Esophagus squamous epithelium (tissue), 4 donors: ENCODE measurements at regions not wholly inside any gene's neighbourhood (a gene's known extent, or its start where the extent isn't known, plus 50 kb on each side); places are given as distances from the start of the nearest gene placed in this dataset.

Experiments used
- POLR2A ChIP-seq, 4 donors: fragments of 450-650 bp; IDR thresholded peaks; one replicate each; pipeline ENCODE4 v1.6.1; 2017; ENCODE audit warnings: antibody characterized with exemption in 4 of 4, mild to moderate bottlenecking in 4 of 4, moderate library complexity in 3 of 4
- TF ChIP-seq, protein P1 (sequence below), 6 experiments: fragments of 450-650 bp in 4 of 6; fragments of 200-600 bp in 2 of 6; sonication (generic) in 2 of 6; IDR thresholded peaks; one replicate each; pipeline ENCODE4 v1.5.1; 2016 to 2019; ENCODE audit warnings: antibody characterized with exemption in 6 of 6, mild to moderate bottlenecking in 4 of 6, moderate library complexity in 4 of 6

DNA sequence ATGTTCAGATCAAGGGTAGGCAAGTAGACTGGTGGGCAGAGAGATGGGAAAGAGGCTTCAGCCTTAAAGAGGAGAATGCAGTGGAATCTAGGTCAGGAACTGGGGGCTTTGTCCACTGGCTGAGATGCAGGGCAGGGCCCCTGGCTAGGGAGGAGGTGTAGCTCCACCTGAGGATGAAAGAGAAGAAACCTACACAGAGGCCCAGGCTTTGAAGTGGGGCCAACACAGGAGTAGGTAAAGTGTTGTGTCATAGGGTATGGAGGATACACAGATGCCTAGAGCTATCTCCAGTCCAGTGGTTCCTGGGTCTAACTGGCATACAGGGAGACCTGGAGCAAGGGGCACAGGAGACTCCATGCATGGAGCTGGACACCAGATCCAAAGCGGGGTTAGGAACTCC lies 73.5 kb downstream of the RASSF10 start:
- no peak for TF ChIP-seq POLR2A (IDR thresholded peaks at IDR 0.05)
- TF ChIP-seq, protein P1, sequence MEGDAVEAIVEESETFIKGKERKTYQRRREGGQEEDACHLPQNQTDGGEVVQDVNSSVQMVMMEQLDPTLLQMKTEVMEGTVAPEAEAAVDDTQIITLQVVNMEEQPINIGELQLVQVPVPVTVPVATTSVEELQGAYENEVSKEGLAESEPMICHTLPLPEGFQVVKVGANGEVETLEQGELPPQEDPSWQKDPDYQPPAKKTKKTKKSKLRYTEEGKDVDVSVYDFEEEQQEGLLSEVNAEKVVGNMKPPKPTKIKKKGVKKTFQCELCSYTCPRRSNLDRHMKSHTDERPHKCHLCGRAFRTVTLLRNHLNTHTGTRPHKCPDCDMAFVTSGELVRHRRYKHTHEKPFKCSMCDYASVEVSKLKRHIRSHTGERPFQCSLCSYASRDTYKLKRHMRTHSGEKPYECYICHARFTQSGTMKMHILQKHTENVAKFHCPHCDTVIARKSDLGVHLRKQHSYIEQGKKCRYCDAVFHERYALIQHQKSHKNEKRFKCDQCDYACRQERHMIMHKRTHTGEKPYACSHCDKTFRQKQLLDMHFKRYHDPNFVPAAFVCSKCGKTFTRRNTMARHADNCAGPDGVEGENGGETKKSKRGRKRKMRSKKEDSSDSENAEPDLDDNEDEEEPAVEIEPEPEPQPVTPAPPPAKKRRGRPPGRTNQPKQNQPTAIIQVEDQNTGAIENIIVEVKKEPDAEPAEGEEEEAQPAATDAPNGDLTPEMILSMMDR (IDR thresholded peaks at IDR 0.05), result no peak
